ENCODE measurements at regions not wholly inside any gene's neighbourhood (a gene's known extent, or its start where the extent isn't known, plus 50 kb on each side); places are given as distances from the start of the nearest gene placed in this dataset.
"Not testable (repeated sequence)": the region's sequence is repeated elsewhere in the genome, so short reads cannot be mapped to it uniquely, and the experiment has no call there.

- DNase-seq (ENCODE audit: low read depth in 3 of 3) = no peak
Observed at GRCh38 chr4:43089730-43090129, 197.2 kb downstream of the GRXCR1 start.

- DNase-seq (ENCODE audit: low read depth in 3 of 3) = no peak
Observed at GRCh38 chr4:43103048-43103447, 210.5 kb downstream of the GRXCR1 start.

GRCh38 chr4:43112139-43112538, 219.6 kb downstream of the GRXCR1 start:
- DNase-seq (ENCODE audit: low read depth in 3 of 3) = no peak

GRCh38 chr4:43113196-43113595, 220.7 kb downstream of the GRXCR1 start:
- no peak for DNase-seq (ENCODE audit: low read depth in 3 of 3)

- no peak for DNase-seq (ENCODE audit: low read depth in 3 of 3)
Observed at GRCh38 chr4:43126595-43126994, 234.1 kb downstream of the GRXCR1 start.

GRCh38 chr4:43130228-43131021, 237.9 kb downstream of the GRXCR1 start:
- no peak for DNase-seq (ENCODE audit: low read depth in 3 of 3)

- DNase-seq (ENCODE audit: low read depth in 3 of 3) = peak in 1 of 3 experiments; percentile 41
Observed at GRCh38 chr4:43132010-43132582, 239.6 kb downstream of the GRXCR1 start.

- no peak for DNase-seq (ENCODE audit: low read depth in 3 of 3)
Observed at GRCh38 chr4:43133566-43133965, 241.1 kb downstream of the GRXCR1 start.

- no peak for DNase-seq (ENCODE audit: low read depth in 3 of 3)
Observed at GRCh38 chr4:43136752-43137151, 244.2 kb downstream of the GRXCR1 start.

- DNase-seq (ENCODE audit: low read depth in 3 of 3) = no peak
Observed at GRCh38 chr4:43146198-43146597, 253.7 kb downstream of the GRXCR1 start.

GRCh38 chr4:43148481-43148880, 256.0 kb downstream of the GRXCR1 start:
- no peak for DNase-seq (ENCODE audit: low read depth in 3 of 3)

- no peak for DNase-seq (ENCODE audit: low read depth in 3 of 3)
Observed at GRCh38 chr4:43163101-43163792, 270.7 kb downstream of the GRXCR1 start.

- no peak for DNase-seq (ENCODE audit: low read depth in 3 of 3)
Observed at GRCh38 chr4:43189741-43190140, 297.2 kb downstream of the GRXCR1 start.

GRCh38 chr4:43212576-43212975, 320.1 kb downstream of the GRXCR1 start:
- not testable (repeated sequence) for DNase-seq (ENCODE audit: low read depth in 3 of 3)

- DNase-seq (ENCODE audit: low read depth in 3 of 3) = no peak
Observed at GRCh38 chr4:43223820-43224219, 331.3 kb downstream of the GRXCR1 start.

- no peak for DNase-seq (ENCODE audit: low read depth in 3 of 3)
Observed at GRCh38 chr4:43224559-43224958, 332.0 kb downstream of the GRXCR1 start.

GRCh38 chr4:43233321-43233720, 340.8 kb downstream of the GRXCR1 start:
- DNase-seq (ENCODE audit: low read depth in 3 of 3) = no peak

- no peak for DNase-seq (ENCODE audit: low read depth in 3 of 3)
Observed at GRCh38 chr4:43234626-43235415, 342.3 kb downstream of the GRXCR1 start.

- DNase-seq (ENCODE audit: low read depth in 3 of 3) = no peak
Observed at GRCh38 chr4:43238008-43238407, 345.5 kb downstream of the GRXCR1 start.

GRCh38 chr4:43238585-43238984, 346.1 kb downstream of the GRXCR1 start:
- DNase-seq (ENCODE audit: low read depth in 3 of 3) = no peak

- no peak for DNase-seq (ENCODE audit: low read depth in 3 of 3)
Observed at GRCh38 chr4:43241104-43241503, 348.6 kb downstream of the GRXCR1 start.

- DNase-seq (ENCODE audit: low read depth in 3 of 3) = no peak
Observed at GRCh38 chr4:43242606-43243005, 350.1 kb downstream of the GRXCR1 start.

All from stimulated activated CD4-positive, alpha-beta T cell treated with anti-CD3 and anti-CD28 coated beads, TNF-alpha, amount 100 ng/mL, for 24 hours (primary cell).